ENCODE measurements at regions not wholly inside any gene's neighbourhood (a gene's known extent, or its start where the extent isn't known, plus 50 kb on each side); places are given as distances from the start of the nearest gene placed in this dataset.

DNA sequence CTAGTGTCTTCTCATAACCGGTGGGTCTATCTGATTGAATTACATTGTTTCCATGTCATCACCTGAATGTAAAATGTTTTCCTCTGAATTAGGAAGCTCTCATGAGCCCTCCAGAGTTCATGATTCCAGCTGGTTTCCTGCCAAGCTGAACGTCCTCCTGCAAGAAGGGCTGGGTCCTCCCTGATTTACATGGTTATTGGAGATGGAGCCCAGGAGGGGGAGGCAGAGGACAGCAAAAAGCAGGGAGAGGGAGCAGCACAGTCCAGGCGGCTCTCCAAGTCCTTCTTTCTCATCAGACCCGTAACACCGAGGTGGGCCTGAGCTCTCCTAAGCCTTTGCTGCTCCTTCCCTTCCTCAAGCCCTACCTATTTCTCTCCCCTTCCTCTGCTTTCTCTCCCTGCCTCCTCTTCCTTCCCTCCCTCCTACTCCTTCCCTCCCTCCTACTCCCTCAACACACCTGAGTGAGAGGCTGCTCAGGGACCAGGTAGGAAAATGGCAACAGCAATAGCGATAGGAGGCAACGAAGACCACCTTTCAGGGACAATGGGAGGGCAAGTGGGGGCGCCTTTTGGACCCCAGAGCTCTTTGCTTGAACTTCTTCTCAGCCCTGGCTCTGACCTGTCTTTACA lies 265.9 kb downstream of the PRDM2 start:
- peak; percentile 73 to 78 (median 76) for DNase-seq (ENCODE audit: low read depth in 3 of 3, low spot score in 2 of 3)

GRCh38 chr1:13967707-13968106 lies 267.7 kb downstream of the PRDM2 start:
- DNase-seq (ENCODE audit: low read depth in 3 of 3, low spot score in 2 of 3) = no peak

- no peak for DNase-seq (ENCODE audit: low read depth in 3 of 3, low spot score in 2 of 3)
Observed at GRCh38 chr1:13968361-13968760, 268.4 kb downstream of the PRDM2 start.

DNA sequence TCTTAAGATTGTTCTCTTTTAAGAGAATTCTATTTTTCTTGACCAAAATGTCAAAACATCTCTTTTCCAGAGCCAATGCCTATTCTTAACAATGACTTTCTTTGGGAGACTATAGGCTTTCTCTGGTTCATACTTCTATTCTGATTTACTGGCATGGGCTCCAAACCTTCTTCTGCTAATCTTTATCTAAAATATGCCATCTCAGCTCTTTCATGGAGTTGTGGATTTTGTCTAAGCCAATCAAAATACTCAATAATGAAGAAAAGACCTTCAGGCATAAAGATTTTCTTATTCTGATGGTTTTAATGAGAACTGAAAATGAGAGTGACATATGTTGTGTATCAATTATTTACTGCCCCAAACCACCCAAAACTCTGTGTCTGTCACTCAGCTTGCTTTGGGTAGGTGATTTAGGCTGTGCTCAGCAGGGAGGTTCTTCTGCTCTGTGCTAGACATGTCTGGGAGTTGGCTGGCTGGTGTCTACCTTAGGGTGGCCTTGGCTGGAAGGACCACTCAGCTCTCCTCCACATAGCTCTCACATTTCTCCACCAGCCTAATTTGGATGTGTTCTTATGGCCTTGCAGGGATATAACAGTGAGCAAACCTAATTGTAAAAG lies 270.8 kb downstream of the PRDM2 start:
- no peak for DNase-seq (ENCODE audit: low read depth in 3 of 3, low spot score in 2 of 3)

GRCh38 chr1:13976485-13976884 lies 276.5 kb downstream of the PRDM2 start:
- DNase-seq (ENCODE audit: low read depth in 3 of 3, low spot score in 2 of 3) = no peak

GRCh38 chr1:13981142-13981541 lies 281.2 kb downstream of the PRDM2 start:
- no peak for DNase-seq (ENCODE audit: low read depth in 3 of 3, low spot score in 2 of 3)

- no peak for DNase-seq (ENCODE audit: low read depth in 3 of 3, low spot score in 2 of 3)
Observed at GRCh38 chr1:13983393-13983792, 283.4 kb downstream of the PRDM2 start.

DNA sequence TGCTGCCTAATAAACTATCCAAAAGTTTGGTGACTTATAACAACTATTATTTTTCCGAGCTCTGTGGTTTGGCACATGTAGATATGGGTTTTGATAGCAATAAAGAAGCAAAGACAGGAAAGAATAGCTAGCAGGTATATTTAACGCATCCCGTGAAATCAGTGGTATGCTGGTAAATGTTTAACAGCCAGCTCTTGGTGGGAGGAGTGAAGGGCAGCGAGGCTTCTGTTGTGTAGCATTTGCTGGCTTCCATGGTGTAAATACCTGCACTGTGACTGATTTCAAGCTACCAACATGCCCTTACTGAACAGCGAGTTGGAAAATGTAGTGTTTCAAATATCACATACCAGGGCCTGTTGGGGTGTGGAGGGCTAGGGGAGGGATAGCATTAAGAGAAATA lies 291.0 kb downstream of the PRDM2 start:
- peak in 1 of 3 donors; percentile 35 for DNase-seq (ENCODE audit: low read depth in 3 of 3, low spot score in 2 of 3)

DNA sequence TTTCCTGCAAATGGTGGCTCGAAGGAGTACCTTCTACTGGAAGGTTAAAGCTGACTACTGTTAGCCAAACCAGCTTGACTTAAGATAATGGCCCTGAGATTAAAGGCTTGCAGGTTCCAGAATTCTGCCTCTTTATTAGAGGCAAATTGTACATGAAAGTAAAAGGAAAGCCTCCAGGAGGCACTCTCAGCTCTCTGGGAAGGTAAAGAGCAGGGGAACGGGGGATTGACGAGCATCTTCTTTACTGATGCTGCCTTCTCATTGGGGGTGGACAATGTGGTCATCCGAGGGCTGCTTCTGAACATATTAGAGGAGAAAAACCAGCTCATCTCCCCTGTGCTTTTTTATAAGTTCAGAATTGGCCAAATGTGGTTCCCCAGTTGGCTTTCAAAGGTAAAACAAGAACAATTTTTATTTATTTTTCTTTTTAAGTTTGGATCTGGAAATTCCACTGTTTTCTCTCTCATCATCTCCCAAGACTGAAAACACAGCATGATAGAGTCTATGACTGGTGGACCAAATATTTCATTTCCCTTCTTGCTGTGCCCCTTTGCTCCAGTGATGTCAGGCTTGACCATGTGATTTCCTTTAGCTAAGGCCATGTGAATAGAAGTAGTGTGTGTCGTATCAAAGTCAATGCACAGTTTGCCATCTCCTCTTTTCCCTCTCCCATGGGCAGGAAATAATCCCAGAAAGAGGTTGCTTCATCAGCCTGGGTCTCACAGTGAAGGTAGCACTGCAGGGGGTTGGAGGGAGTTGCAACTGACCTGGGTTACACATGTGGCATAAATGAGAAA lies 292.7 kb downstream of the PRDM2 start:
- no peak for DNase-seq (ENCODE audit: low read depth in 3 of 3, low spot score in 2 of 3)

- no peak for DNase-seq (ENCODE audit: low read depth in 3 of 3, low spot score in 2 of 3)
Observed at GRCh38 chr1:13994386-13994785, 294.4 kb downstream of the PRDM2 start.

DNA sequence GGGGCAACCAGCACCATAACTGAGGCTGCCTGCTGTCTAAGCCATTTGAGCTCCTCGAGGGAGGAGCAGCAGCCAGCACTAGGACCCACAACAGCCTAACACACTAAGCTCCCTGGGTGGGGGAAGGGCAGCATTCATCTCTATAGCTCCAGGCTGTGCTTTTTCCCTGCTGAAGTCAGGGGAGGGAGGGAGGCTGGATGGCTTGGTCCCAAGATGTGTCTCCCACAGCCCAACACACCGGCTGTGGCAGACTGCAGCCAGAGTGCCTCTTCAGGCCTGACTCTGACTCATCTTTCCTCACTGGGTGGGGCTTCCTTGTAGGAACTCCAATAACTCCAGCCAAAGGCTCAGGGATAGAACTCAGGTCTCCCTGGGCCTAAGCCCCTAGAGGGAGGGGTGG lies 296.3 kb downstream of the PRDM2 start:
- no peak for DNase-seq (ENCODE audit: low read depth in 3 of 3, low spot score in 2 of 3)

DNA sequence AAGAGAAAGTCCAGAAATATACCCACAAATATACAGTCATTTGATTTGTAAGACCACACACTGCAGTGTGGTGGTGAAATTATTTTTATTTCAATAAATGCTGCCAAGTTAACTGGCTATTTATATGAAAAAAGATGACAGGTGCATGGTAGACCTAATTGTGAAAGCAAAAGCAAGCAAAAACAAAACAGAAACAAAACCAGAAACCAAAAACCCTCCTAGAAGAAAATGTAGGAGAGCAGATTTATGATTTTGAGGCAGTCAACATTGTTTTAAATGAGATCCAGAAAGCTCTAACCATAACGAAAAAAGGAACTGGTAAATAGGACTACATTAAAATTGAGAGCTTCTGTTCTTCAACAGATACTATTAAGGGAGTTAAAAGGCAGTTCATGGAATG lies 303.6 kb downstream of the PRDM2 start:
- no peak for DNase-seq (ENCODE audit: low read depth in 3 of 3, low spot score in 2 of 3)

DNA sequence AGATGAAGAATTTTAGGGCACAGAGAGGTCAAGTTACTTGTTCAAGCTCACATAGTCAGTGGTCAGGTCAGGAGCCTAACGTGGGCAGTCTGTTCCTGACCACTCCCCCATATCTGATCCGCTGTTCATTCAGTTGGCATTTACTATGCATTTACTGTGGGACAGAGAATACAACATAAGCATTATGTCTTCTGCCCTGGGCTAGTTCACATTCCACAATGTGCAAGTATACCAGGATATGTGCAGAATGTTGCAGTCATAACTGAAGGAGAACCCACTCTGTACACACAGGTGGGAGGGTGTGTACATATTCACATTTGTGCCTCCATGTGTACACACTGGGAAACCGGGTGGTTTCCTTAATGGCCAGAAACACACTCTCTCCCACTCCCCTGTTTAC lies 309.6 kb downstream of the PRDM2 start:
- no peak for DNase-seq (ENCODE audit: low read depth in 3 of 3, low spot score in 2 of 3)

DNA sequence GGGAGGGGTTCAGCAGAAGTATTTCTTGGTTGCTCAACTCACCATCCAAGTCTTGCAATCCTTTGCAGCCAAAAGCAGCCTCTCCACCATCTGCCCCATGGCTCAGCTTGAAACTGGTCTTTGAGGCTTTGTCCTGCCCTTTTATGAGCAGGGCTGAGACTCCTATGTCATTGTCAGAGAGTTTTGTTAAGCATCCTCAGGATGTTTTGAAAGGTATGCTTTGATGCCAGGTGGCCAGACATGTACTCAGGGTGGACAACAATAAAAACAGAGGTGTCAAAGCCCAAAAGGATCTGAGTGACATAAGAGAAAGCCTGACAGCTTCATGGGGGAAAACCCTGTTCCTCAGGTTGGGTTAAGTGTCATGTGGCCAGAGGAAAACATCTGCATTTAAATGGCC lies 310.5 kb downstream of the PRDM2 start:
- DNase-seq (ENCODE audit: low read depth in 3 of 3, low spot score in 2 of 3) = no peak

- no peak for DNase-seq (ENCODE audit: low read depth in 3 of 3, low spot score in 2 of 3)
Observed at GRCh38 chr1:14011132-14011531, 311.1 kb downstream of the PRDM2 start.

DNA sequence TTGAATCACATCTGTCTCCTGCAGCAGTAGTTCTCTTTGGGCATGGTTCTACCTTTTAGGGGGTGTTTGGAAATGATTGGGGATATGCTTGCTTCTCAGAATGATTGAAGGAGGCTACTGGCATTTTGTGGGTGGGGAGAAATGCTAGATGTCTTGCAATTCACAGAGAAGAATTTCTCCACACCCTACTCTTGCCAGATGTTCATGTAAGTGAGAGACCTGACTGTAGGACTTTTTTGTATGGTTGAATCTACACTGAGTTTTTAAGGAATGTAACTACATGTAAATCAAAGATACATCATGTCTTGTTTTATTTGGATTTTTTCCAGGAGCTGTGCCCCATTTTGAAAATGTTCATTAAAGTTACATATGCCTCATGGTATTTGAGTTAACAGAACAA lies 311.9 kb downstream of the PRDM2 start:
- no peak for DNase-seq (ENCODE audit: low read depth in 3 of 3, low spot score in 2 of 3)

- no peak for DNase-seq (ENCODE audit: low read depth in 3 of 3, low spot score in 2 of 3)
Observed at GRCh38 chr1:14014929-14015328, 314.9 kb downstream of the PRDM2 start.

DNA sequence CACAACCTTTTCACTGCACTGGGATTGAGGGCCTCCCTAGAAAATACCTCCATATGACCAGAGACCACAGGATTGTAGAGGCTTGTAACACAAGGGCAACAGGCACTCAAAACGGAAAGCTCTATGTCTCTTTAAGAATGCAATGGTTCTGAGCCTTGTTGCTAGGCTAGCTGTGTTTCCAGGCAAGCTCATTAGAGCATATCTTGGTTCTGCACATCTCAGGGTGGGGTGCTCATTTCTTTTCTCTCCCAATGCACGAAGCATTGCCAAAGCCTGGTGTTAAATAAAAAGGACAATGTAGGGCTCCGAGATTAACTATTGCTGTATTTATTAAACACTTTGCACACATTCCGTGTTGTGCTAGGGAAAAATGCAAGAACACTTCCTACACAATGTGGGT lies 315.9 kb downstream of the PRDM2 start:
- DNase-seq (ENCODE audit: low read depth in 3 of 3, low spot score in 2 of 3) = no peak

DNA sequence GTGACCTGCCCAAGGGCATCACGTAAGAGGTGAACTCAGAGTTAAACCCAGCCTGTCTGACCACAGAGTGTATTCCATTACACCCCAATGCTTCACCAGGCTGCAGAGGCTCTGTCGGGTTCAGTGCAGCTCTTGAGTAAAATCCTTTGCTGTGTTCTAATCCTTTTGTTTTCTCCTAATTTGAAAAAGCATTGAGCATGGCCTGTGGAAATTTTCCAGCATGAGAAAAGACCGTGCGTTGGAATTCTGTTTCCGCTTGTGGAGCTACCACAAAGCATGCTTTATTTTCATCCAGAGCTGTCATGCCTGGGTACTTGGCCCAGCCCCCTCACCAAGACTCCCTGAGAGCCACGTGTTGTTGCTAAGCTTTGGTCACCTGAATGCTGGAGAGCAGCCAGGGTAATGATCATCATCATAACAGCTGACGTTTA lies 317.6 kb downstream of the PRDM2 start:
- no peak for DNase-seq (ENCODE audit: low read depth in 3 of 3, low spot score in 2 of 3)

DNA sequence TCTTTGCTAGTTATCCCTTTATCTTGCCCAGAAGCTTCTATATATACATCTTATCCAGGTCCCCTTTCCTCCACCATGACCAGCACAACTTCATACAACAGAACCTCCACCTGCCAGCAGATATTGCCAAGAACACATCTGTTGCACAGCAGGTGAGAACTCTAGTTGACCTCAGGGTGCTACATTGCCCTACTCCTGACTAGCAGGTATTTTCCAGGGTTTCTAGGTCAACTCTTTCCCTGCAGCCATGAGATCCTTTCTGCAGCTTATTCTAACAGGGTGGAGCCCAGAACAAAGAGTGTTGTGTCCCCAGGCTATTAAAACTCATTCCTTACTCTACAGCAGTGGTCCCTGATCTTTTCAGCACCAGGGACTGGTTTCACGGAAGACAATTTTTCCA lies 319.5 kb downstream of the PRDM2 start:
- DNase-seq (ENCODE audit: low read depth in 3 of 3, low spot score in 2 of 3) = no peak

GRCh38 chr1:14020006-14020405 lies 320.0 kb downstream of the PRDM2 start:
- no peak for DNase-seq (ENCODE audit: low read depth in 3 of 3, low spot score in 2 of 3)

DNA sequence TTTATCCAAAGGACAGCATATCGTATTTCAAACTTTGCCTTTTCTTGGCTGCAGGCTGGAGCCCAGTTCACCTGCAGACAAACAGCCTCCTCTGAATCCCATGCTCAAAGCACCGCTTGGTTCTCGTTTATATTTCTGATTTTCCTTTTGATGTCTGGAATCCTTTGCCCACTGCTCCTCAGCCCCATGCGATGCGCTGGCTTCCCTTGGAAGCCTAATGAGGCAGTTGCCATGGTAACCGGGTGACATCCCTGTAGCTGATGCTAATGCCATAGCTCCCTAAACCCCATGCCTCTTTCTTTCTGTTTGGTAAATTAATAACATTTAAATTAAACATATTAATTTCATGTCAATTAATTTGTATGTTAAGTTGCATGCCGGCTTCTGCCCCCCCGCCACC lies 327.1 kb downstream of the PRDM2 start:
- DNase-seq (ENCODE audit: low read depth in 3 of 3, low spot score in 2 of 3) = no peak
